A673 (cell line): ENCODE measurements at regions not wholly inside any gene's neighbourhood (a gene's known extent, or its start where the extent isn't known, plus 50 kb on each side); places are given as distances from the start of the nearest gene placed in this dataset.

Source experiments
- EZH2 ChIP-seq: fragments of 200-600 bp; sonication (generic); IDR thresholded peaks from 2 replicates; pipeline ENCODE4 v1.6.1; 2017; ENCODE audit warnings: borderline replicate concordance, low read depth, mild to moderate bottlenecking, mixed read lengths, antibody characterized with exemption, low read length; ENCODE audit not compliant: poor library complexity, severe bottlenecking
- TF ChIP-seq, protein P1 (sequence below): fragments of 300-800, 200-600 bp; sonication (generic); conservative IDR thresholded peaks from 2 replicates; pipeline ENCODE4 v1.5.1; 2017; ENCODE audit warnings: low read depth, mild to moderate bottlenecking, antibody characterized with exemption, low read length, moderate library complexity, mixed read lengths

DNA sequence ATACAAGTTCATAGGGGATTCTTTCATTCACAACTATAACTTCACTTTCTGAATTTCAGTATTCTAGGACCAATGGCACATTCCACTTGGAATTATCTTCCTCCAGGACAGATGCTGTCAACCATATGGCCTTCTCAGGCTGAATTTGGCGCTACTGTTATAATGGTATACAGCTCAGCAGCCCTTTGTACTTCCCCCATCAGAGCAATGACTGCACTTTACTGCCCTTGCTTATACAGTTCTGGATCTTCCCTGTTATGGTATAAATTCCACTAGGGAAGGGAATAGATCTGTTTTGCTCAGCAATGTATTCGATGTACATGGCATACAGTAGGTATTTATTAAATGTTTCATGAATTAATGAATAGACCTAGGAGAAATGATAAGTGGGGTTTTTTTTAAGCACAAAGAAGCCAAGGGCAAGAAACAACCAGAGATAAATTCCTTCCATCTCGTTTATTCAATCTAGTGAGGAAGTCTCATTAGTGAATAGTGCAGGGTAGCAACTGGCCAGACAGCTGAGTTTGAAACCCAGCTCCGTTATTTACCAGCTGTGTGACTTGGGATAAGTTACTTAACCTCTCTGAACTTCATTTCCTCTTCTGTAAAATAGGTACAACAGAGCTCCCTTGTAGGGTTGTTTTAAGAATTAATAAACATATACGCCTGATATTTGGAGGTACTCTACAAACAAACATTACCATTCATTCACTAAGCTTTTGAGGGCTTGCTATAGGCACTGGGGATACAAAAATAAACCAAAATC, 97.1 kb upstream of the PRDM1 start:
- TF ChIP-seq, protein P1, sequence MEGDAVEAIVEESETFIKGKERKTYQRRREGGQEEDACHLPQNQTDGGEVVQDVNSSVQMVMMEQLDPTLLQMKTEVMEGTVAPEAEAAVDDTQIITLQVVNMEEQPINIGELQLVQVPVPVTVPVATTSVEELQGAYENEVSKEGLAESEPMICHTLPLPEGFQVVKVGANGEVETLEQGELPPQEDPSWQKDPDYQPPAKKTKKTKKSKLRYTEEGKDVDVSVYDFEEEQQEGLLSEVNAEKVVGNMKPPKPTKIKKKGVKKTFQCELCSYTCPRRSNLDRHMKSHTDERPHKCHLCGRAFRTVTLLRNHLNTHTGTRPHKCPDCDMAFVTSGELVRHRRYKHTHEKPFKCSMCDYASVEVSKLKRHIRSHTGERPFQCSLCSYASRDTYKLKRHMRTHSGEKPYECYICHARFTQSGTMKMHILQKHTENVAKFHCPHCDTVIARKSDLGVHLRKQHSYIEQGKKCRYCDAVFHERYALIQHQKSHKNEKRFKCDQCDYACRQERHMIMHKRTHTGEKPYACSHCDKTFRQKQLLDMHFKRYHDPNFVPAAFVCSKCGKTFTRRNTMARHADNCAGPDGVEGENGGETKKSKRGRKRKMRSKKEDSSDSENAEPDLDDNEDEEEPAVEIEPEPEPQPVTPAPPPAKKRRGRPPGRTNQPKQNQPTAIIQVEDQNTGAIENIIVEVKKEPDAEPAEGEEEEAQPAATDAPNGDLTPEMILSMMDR: no peak
- TF ChIP-seq EZH2: no peak
